GM21447 (cell line): ENCODE measurements at regions not wholly inside any gene's neighbourhood (a gene's known extent, or its start where the extent isn't known, plus 50 kb on each side); places are given as distances from the start of the nearest gene placed in this dataset.
"Not testable (repeated sequence)": the region's sequence is repeated elsewhere in the genome, so short reads cannot be mapped to it uniquely, and the experiment has no call there.

ENCODE experiments used
- ATAC-seq: cut with Tn5 transposase; IDR thresholded peaks from one replicate; pipeline ENCODE4 v1.9.1; 2021; ENCODE audit not compliant: unreplicated experiment

DNA sequence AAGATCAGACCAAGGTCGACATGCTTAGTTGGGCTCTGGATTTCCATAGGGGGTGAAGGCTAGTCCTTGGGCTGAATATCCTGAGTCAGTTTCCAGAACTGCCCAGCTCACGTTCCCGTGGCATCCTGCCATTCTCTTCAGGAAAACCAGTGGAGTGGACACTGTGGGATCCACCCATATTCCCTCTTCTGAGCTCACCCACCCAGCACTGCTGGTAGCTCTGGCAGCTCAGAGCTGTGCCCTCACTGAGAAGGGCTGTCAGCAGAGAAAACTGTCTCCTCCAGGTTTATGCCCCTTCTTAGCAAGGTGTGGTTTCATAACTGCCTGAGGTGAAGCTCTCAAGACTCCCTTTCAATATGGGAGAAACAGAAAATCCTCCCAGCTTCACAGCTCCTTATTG, 111.7 kb downstream of the GGTLC2 start:
- no peak for ATAC-seq

DNA sequence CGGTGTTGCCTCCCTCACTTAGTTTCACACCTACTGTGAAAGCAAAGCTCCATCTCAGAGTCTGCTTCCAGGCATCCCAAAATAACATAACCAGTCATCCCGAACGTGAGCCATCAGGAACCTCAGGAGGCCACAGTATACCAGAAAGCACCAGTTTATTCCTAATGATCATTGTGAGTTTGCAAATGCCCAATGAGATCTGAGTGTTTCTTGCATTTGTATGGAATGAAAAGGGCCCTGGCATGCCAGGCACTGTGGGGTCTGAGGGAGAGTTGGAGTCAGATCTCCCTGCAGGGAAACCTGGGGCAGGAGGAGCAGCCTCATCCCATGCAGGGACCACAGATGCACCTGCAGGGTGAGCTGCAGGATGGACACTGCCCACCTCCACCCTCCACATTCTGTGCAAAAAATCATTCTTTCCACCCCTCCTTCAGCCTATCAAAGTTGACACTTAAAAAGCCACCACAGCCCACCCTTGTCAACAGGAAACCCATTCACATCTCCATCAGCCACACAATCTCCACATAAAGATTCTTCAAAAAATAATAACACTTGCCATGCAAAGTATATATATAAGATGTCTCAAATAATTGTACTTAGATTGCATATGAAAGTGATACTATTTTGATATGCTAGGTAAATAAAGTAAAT, 112.3 kb downstream of the GGTLC2 start:
- ATAC-seq: not testable (repeated sequence)

DNA sequence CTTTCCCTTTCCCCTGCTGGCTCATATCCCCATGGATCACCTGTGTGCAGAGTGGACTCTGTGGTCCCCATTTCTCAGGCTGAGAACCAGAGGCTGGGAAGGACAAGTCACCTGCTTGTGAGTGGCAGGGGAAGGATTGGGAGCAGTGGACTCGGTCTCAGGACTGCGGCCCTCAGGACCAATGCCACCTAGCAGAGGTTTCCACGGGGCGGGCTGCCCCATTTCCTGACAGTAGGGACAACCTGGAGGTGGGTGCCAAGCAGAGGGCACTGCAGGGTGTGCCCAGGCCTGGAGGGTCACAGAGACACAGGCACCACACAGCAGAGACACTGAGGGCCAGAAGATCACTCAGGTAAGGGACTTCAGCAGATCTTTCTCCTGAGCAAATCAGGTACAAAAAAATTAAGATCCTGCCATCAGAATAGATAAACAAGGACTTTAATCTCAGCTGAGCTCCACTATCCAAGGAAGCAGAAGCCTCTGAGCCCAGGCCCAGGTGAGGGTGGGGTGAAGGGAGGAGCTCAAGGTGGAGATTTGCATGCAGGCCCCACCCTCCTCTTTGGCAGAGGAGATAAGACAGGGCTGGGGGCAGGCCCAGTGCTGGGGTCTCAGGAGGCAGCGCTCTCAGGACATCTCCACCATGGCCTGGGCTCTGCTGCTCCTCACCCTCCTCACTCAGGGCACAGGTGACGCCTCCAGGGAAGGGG, 113.8 kb downstream of the GGTLC2 start:
- ATAC-seq: not testable (repeated sequence)

DNA sequence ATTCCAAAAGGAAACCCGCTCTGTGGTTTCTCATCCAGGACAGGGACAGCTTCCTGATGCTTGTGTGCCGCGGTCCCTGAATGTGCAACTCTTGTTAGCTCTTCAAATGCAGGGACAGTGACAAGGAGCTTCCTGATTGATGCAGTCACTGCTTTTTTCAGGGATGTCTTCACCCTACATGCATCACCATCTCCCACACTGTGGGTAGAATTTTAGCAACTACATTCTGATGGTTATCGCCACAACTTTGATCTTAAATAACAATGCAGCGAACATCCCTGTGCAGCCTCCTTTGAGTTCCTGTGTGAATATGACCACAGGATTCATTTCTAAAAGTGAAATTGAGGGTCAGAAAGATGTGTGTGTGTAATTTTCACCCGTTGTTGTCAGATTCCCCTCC, 115.0 kb downstream of the GGTLC2 start:
- ATAC-seq: no peak

DNA sequence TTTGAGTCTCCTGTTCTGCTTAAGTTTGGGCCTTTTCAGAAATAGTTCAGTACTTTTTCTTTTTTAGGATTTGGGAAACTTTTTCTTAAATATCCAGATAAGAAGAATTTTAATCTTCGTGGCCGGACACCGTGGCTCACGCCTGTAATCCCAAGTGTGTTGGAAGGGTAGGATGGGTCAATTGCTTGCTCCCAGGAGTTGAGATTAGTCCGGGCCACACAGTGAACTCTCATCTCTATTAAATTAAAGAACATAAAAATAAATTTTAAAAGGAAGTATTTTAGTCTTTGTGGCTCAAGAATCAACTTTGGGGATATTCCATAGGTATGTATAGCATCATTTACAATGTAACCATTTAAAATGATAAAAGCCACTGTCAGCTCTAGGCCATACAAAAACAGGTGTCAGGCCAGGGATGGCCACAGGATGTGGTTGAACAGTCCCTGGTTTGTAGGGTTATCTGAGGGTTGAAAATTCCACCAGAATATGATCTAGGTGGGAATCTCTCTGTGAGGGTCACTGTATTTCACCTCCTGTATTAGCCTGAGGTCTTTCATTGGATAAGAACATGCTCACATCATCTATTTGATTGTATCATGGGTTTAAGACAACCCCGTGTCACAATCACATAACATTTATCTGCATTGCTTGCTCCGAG, 115.6 kb downstream of the GGTLC2 start:
- no peak for ATAC-seq

DNA sequence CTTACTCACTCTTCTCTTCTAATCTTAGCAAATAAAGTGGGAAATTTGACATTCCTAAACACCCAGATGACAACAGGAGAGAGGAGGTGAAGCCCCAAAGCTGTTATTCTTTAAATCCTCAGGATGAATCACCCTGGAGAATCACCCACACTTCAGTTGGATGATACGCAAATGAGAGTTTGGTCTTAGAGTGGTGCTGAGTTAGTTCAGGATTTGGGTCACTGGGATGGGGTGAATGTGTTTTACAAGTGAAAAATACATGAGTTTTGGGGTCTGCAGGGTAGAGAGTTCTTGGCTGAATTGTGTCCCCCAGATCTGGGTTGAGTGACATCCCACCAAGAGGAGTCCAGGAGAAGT, 117.2 kb downstream of the GGTLC2 start:
- no peak for ATAC-seq

DNA sequence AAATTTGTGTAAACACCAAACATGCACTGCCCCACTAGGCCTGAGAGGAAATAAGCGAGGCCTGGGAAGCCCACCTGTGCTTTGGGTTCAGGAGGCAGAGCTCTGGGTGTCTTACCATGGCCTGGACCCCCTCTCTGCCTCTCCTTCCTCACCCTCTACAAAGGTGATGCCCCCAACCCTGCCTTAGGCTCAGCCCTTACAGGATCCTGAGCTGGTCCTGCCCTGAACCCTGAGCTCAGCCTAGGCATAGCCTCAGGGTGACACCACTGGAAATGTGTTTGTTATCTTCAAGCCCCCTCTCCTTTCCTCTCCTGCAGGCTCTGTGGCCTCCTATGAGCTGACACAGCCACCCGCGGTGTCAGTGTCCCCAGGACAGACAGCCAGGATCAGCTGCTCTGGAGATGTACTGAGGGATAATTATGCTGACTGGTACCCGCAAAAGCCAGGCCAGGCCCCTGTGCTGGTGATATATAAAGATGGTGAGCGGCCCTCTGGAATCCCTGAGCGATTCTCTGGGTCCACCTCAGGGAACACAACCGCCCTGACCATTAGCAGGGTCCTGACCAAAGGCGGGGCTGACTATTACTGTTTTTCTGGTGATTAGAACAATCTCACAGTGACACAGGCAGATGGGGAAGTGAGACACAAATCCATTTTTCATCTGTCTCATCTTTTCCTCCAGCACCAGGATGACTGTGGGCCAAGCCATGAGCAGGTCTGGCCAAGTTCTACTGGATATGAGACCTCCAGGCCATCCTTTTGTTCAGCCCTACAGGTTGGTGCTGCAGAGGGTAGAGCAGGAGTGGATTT, 117.8 kb downstream of the GGTLC2 start:
- no peak for ATAC-seq

DNA sequence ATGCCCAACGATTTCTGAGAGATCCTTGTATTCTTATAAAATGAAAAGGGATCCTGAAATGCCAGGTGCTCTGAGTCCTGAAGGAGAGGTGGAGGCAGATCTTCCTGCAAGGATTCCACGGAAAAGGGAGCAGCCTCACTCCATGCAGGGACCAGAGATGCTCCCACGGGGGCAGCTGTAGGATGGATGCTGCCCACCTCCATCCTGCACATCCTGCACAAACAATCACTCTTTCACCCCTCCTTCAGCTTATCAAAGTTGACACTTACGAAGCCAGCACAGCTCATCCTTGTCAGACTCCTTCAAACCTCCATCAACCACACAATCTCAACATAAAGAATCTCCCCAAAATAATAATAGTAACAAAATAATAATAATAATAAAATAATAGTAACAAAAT, 119.1 kb downstream of the GGTLC2 start:
- ATAC-seq: no peak

DNA sequence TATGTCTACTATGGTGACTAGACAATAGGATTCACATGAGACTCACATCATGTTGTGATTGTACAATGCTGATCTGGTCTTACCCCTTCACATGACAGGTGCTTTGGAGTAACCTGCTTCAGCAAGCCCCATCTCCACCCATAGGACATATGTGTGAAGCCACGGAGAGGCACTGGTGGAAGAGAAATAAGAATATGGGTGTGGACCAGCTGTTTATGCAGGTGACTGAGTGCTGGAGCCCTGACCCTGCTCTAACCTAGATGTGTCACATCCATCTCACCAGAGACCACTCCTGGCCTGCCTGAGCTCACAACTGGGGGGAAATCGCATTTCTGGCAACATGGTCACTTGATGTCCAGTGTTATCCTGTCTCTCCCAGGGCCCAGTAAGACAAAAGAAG, 119.7 kb downstream of the GGTLC2 start:
- no peak for ATAC-seq

DNA sequence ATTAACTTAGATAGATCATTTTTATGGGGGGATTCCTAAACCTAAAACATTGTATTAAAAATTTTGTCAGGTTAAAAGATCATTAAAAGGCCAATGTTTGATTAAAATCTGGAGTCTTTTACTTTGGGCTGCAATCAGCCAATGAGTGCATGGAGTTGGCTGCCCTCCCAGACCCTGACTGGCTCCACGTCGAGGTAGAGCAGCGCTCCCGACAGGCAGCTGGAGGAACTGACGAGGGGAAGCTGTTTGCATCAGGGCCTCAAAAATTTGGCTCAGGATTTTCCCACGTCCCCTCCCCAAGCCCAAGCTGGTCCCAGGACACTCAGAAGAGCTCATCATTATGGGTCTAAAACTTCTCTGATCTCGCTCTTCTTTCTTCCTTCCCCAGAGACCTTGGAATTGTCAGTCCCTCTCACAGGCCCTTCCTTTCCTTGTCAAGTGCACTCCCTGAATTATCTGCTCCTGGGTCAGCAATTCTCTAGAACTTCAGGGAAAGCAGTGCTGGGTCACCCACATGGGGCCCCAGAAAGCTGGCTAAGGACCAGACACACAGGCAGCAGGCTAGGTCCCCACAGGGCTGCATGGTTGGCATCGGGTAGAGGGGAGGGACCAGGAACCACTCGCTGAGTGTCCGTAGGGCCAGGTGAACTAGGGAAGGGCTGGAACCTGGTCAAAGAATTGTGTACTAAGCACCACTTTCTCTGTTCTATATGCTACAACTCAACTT, 119.6 kb upstream of the IGLL5 start:
- ATAC-seq: no peak

DNA sequence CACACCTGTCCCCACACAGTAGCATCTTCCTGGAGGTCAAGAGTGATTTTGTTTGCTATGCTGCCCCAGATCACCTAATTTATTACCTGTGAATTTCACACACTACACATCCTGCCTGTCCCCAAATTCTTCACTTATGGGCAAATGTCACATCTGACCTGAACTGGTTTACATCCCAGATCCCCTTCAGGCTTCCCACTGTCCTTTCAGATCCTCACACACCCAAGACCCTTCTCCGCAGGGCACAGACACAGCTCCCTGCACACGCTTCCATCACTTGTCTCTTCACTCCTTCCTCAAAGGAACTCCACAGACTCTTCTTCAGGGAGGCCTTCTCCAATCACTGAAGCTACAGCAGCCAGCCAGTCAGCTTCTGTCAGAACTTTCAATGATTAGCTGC, 118.7 kb upstream of the IGLL5 start:
- ATAC-seq: no peak

DNA sequence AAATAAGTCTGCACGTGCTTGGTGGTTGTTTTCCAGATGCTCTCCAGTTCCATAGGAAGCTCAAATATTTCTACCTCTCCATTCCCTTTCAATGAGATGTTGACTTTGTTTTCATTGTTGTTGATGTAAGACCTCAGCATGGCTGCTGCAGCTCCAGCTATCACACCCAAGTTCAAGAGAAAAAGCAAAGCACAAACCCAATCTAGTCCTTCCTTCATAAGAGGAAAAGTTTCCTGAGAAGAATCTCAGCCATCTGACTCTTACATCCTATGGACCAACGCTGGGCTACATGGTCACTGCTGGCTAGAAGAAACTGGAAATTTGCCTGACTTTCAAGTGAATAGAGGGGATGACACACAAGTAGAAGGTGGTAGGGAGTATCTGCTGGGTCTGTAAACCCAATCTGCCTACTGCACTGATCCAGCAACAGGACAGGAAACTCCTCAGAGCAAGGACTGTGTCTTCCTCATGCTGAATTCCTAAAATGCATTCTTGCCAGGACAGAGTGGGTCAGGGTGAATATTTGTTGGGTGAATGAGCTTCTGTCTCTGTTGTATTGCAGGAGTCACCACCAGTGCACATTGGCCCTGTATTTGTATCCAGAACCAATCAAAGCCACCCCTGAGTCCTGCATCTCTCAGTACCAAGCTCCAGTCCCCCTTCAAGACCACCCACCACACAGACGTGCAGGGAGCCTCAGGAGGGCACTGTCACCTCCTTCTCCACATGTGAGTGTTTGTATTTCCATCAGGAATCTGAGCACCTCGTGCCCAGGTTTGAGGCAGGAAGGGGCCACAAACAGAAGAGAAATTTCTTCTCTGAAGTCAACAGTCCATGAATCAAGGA, 118.0 kb upstream of the IGLL5 start:
- ATAC-seq: no peak

DNA sequence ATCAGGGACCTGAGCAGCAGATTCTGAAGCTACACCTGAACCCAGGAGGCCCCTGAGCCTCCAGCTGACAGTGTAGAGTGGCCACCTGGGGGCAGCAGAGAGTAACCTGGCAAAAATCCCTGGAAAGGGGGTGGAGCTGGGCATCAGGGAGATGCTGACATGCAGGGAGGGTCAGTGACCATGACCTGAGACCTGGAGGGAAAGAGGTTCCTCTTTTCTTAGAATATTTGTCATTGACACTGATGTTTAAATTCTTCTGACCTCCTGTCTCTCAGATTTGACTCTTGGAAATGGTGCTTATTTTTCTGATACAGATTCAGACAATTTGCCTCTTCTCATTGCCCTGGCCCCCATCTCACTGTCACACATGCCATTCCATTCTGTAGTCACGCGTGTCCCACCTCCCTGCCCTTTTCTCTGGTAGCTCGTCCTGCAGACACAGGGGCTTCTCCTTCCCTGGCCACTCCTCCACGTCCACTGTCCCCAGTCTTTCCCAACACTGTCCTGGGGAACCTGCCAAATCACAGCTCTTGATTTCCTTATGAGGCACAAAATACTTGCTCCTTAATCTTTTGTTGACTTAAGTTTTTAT, 117.2 kb upstream of the IGLL5 start:
- no peak for ATAC-seq

DNA sequence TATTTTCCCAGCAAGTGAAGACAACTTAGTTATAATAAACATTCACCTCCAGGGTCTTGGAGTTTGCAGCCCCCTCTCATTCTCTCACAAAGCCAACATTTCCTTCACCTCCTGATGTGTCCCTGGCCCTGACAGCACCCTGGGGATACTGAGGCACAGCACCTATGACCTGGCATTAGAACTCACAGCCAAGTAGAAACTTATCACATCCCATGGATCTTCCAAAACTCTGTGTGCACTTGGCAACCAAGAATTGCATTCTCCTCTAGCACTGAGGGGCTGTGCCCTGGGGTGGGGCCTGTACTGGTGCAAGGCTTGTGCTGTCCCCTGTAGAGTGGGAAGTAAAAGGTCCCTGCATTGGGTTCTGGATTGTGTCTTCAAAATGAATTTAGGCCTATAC, 116.7 kb upstream of the IGLL5 start:
- ATAC-seq: no peak

DNA sequence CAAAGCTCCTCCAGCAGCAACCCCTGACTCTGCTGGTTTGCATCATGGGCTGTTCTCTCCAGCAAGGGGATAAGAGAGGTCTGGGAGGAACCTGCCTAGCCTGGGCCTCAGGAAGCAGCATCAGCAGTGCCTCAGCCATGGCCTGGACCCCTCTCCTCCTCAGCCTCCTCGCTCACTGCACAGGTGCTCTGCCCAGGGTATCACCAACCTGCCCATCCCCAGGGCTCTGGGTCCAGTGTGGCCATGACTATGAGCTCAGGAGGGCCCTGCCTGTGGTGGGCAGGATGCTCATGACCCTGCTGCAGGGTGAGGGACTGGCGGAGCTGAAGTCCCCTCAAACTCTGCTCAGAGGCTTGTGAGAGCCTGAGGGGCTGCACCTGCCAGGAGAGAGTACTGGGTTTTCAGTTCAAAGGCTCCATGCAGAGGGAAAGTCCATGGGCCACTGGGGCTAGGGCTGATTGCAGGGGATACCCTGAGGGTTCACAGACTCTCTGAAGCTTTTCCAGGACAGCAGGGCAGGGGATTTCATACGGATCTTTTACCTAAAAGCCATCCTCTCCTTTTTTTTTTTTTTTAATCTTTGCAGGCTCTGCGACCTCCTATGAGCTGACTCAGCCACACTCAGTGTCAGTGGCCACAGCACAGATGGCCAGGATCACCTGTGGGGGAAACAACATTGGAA, 115.8 kb upstream of the IGLL5 start:
- no peak for ATAC-seq

DNA sequence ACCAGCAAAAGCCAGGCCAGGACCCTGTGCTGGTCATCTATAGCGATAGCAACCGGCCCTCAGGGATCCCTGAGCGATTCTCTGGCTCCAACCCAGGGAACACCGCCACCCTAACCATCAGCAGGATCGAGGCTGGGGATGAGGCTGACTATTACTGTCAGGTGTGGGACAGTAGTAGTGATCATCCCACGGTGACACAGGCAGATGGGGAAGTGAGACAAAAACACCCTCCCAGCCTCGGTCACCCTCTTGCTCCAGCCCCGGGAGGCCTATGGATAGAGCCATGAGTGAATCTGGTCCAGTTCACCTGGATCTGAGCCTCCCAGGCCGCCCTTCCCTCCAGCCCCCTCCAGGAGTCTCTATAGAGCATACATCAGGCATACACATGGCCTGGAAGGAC, 115.2 kb upstream of the IGLL5 start:
- ATAC-seq: no peak

DNA sequence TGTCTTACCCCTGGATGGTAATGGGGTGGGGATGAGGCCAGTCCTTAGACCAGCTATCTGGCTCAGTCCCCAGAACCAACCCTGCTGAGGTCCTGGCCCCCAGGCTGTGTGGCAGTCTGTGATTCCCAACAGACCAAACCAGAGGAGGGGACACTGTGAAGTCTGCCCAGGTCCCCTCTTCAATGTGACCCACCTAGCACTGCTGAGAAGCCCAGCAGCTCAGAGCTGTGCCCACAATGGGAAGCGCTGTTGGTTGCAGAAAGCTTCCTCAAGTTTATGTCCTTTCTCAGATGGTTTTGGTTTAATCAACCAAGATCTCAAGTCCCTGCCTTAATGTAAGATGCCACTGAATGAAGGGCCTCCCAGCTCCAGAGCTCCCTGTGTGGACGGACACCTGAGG, 114.7 kb upstream of the IGLL5 start:
- ATAC-seq: no peak

DNA sequence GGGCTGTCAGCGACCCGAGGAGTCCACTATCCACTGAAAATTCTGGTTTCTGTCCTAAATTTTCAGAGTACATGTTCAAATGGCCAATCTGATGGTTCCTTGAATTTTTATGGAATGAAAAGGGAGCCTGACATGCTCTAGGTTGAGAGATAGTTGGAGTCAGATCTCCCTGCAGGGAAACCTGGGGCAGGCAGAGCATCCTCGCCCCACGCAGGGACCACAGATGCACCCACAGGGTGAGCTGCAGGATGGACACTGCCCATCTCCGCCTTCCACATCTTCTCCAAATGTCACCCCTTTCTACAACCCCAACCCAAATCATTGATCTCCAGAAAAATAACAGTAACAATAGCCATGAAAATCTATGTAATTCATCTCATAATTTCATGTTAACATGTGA, 114.2 kb upstream of the IGLL5 start:
- ATAC-seq: no peak

DNA sequence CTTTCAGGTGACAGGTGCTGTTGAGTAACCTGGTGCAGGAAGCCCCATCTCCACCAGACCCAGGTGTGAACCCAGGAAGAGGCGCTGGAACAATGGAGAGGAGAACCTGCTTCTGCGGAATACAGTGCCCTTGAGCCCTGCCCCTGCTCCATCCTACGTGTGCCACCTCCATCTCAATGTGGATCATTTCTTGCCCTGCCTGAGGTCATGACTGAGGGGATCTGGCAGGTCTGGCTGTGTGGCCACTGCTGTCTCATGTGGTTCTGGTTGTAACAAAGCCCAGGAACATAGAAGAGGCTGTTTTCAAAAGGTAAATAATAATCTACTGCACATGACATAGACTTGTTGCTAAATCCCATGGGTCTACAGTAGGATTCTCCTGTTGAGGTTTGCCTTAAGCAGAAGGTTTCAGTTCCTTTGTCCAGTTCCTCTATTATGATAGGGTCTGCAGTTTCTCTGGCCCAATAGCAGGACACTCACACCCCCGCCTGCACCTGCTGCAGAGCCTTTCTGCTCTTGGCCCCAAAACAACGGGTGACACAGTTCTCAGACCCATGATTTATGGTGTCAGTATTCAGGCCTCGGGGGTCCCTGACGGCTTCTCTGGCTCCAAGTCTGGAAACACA, 113.5 kb upstream of the IGLL5 start:
- ATAC-seq: no peak
